Retina (tissue), 1 donor: ENCODE measurements at regions not wholly inside any gene's neighbourhood (a gene's known extent, or its start where the extent isn't known, plus 50 kb on each side); places are given as distances from the start of the nearest gene placed in this dataset.
"Not testable (repeated sequence)": the region's sequence is repeated elsewhere in the genome, so short reads cannot be mapped to it uniquely, and the experiment has no call there.

Experiments
- DNase-seq: peaks from one replicate; pipeline ENCODE4 v3.0.0-alpha.2; 2016

DNA sequence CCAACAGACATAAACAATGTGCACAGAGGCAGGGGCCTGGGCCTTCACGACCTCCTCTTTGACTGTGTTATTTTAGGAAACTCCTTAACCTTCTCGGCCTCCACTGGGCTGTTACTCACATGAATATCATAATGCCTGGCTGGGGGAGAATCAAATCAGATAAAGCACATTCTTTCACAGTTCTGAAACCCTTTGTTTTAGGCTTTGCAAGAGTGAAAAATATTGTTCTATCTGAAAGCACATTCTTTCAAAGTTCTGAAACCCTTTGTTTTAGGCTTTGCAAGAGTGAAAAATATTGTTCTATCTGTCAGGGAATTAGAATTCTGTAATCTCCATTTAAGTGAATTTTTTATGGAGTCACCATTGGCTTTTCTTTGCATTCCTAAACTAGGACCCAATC is 50.7 kb upstream of the SYNDIG1 start:
- no peak for DNase-seq

DNA sequence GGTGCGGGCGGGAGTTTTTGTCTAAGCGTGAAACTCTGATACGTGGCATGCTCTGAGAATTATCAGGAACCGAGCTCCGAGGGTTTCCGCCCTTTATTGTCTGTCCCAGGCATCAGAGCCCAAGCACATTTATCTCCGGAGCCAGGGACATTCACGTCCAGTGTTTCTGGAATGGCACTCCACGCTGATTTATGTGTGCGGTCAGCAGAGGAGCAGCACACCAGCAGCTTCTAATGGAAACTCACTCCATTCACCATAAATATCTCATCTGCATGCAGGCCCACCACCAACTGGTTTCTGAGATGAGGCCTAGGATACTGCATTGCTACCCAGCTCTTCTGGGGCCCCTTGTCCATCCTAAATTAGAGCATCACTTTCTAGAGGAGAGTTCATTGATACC is 51.9 kb upstream of the SYNDIG1 start:
- no peak for DNase-seq

DNA sequence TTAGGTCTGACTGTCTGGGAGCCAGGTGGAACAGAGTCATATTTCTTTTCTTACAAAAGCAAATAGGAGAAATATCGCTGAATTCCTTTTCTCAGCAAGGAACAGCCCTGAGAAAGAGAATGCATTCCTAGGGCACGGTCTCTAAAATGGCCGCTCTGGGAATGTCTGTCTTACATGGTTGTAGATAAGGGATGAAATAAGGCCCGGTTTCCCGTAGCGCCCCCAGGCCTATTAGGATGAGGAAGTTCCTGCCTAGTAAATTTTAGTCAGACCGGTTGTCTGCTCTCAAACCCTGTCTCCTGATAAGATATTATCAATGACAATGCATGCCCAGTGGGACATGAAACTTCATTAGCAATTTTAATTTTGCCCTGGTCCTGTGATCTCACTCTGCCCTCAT is 54.0 kb upstream of the SYNDIG1 start:
- DNase-seq = not testable (repeated sequence)

DNA sequence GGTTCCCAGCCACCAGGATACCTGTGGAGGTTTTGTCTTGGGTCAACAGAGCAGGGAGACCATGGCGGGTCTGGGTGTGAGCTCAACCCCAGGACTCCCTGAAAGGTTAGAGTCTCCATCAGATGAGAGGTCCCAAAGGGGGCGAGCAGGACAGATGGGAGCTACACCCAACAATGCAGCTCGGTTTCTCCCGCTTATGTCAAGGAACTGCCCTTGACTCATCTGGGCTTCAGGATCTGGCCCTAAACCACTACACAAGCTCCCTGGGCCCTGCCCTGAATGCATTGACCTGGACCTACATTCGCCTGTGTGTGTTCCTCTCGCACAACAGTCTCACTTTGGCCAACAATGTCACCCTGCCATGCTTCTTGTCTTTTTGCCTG is 57.6 kb upstream of the SYNDIG1 start:
- DNase-seq = no peak

DNA sequence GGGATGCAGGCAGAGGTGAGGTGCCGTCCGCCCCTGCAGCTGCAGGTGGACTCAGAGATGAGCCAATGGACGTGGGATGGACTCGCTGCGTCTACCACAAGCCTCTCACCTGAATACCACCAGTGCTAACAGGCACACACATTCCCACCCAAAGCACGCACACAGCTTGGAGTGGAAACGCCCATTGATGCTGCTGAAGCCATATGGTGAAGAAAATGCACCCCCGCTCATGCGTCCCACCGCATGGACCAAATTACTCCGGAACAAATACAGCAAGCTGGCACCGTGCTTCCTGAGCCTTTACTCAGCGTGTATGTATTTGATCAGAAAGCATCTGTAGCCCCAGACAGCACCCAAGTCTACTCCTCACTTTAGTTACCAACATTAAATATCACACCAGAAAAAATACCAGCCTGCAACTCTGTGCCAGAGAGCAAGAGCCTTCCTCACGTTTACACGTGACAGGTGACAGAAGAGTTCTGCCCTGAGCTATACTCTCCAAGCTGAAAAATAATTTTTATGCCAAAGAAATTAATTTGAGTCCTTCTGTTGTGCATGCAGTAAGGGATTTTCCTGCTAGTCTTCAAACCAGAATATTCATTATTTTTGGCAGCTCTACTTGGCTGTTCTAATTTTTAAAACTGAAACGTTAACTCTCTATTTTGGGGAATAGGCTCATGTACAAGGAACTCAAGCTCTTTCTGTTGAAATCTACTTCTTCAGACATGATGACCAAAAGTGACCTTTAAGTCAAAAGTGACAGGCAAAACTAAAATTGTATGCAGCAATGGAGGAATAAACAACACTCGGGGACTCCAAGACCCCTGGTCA is 58.2 kb upstream of the SYNDIG1 start:
- DNase-seq = no peak

DNA sequence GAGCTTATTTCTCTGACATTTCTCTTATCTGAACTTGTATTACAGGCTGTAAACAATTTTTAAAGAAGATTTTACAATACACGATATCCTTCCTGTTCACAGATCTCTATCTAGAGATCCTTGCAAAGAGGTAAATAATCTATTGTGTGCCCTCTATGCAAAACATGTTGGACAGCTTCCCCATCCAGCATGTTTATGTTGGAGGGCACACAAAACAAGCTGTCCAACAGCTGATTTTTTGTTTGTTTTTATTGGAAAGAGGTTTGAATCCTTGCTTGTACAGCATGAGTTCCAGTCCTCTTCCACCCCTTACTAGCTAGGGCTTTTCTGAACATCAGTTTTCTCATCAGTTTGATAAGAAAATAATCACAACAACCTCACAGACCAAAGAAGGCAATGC is 62.3 kb upstream of the SYNDIG1 start:
- no peak for DNase-seq

DNA sequence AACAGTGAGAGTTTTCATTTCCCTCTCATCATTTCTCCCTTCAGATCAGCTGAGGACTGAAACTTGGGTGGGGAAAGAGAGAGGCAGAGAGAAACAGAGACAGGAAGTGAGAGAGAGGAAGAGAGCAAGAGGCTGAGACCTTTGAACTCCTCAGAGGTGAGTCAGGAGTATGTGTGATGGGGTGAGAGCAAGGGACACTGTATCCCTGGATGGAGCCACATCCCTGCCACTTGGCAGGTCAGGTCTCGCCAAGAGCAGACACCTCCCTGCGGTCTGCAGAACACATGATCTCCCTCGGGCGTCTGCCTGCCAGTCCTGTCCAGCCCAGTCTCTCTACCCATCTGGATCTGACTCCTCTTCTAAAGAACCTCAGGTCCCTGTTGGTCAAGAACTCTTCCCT is 62.7 kb upstream of the SYNDIG1 start:
- DNase-seq = no peak

DNA sequence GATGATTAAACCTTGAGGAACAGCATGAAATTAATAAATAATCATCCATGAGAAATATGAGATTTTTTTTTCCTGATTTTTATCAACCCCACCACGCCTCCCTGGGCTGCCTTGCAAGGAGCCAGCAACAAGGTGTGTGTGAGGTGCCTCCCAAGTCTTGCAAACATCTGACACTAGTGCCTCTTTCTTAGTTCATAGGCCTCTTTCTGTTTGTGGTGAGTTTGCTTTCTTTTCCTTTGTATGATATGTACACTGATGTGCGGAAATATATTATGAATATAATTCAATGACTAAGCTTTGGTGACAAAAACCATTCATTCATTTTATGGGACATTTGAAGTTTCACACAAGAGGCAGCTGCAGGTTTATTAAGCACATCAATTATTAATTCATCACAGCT is 63.2 kb upstream of the SYNDIG1 start:
- DNase-seq = no peak

DNA sequence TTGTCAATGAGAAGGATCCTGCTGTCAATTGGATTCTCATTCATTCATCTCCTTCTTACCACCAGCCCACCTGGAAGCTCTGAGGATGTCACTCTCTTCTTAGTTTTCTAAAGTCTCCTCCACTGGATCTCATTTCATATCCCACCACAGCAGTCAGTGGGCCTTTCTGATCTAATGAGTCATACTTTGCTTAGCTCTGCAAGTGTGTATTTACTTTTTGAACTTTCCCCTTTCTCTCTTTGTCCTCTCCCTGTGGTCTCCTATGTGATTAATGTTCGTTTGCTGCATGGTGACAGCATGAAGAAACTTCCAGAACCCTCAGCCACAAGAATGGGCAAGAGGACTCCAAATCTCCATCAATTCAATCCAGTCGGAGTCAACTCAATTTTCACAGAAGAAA is 63.6 kb upstream of the SYNDIG1 start:
- no peak for DNase-seq

DNA sequence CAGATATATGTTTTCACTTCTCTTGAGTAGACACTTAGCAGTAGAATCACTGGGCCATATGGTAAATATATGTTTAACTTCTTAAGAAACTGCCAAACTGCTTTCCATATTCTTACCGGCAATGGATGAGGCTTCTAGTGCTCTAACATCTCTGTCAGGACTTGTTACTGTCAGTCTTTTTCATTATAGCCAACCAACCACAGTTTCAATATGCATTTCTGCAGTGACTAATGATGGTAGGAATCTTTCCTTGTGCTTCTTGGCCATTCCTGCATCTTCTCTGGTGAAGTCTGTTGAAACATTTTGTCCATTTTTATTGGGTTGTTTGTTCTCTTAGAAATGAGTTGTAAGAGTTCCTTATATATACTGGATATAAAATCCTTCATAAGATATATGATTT is 66.0 kb upstream of the SYNDIG1 start:
- no peak for DNase-seq

DNA sequence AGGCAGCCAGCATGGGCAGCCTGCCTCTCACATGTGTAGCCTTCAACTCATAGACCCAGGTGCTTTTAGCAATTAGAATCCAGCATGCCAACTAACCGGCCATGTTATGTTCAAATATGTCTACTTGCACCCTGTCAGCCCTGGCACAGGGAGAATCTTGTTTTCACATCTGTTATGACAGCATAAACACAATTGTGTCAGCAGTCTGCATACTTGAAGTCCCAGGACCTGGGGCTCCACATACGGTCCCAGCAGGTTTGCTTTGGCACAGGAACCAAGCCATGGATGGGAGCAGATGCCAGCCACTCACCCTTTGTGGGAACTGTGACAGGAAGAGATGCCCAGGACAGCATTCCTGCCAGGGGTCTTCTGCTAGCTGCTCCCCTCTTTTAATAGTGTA is 67.2 kb upstream of the SYNDIG1 start:
- DNase-seq = no peak

DNA sequence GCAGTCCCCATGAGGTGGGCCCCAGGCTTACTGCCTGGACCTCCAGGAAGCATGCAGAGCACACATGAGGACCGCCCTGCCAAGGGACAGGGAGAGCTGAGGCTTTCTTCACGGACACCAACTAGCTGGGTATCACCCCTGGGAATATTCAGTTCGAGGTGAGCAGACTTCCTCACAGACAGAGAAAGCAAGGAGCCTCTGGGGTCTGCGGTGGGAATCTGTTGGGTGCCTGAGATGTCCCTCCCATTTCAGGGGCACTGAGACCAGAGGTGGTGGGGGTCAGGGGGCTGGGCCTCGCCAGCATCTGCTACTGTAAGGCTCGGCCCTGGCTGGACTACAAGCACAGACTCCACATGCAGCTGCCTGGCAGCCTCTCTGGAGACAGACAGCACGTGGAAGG is 74.3 kb upstream of the SYNDIG1 start:
- DNase-seq = no peak

DNA sequence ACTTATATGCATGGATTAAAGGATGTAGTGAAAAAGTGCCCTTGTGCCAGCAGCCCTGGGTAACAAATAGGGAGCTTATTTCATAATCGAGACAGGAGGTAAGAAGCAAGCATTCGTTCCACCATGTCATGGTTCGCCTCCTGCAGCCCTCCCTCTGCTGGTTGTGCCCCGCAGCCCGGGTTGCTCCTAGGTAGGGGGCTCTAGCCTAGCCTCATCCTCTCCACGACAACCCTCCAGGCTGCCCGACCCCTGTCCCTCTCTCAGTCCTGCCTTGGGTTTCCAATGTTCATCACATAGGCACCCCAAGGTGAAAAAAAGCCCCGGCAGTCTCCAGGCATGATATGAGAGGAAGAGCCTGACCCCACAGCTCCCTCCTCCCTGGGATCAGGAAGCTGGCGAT is 75.5 kb upstream of the SYNDIG1 start:
- no peak for DNase-seq

DNA sequence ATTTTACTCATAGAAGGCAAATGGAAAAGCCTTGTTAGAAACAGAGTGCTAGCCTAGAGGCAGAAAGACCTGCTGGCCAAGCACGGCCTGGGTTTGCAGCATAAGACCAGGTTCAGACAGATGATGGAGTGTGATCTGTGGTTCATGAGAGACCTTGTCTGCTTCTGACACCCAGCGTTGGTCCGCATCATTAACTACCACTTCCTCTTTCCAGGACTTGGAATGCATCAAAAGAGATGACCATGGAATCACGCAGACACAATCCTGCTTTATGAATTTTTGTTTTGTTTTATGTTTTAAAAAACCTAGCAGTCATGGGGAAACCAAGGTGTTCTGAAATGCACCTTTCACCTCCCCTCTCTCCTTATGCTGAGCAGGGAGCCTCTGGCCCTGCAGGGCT is 76.8 kb upstream of the SYNDIG1 start:
- DNase-seq = no peak

DNA sequence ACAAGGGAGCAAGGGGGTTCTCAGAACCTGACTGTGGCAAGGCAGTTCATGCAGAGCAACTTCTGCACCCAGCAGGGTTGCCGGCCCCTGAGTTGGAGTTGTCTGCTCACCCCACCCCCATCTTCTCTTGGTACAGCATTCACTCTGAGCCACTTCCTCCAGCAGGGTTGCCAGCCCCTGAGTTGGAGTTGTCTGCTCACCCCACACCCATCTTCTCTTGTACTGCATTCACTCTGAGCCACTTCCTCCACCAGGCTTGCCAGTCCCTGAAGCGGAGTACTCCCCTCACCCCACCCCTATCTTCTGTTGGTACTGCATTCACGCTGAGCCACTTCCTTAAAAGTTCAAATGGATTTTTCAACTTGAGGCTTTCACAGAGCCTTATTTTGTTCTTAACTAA is 79.7 kb upstream of the SYNDIG1 start:
- no peak for DNase-seq

DNA sequence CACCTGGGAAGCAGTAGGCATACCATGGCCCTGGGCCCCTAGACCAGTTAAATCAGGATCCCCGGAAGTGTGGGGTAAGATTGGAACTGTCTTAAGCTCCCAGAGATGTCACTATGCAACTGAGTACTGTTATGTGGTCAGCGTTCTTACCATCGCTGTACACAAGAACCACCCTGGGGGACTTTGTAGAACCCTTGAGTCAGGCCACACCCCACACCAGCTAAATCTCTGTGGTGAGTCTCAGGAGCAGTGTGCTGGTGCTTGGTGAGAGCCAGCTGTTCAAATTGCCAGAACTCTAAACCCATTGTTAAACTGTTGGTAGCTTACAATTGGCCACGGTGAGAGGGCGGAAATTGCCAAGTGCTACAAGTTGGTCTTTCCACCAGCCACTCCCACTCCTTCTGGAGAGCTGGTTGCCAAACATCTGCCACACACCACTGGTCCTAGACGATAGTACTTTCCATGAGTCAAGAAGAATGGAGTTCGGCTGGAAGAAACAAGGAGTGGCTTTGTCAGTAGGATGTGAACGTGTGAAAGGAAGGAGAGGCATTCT is 80.5 kb upstream of the SYNDIG1 start:
- no peak for DNase-seq

DNA sequence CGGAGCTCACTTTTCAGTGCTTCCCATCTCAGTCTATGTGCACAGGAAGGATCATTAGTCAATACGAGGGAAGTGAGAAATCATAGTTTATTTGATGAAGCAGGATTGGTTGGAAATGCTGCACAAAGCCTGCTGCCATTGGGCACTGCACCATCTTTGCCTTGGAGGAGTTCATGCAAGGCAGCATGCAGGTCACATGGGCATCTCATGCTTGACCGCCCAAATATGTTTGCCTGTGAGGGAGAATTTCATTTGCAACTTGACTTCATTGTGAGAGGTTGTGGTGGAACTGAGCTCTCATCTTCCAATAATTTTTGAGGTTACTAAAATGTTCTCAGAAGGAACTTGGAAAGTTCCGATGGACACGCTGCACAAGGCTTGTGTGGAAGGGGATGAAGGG is 83.9 kb upstream of the SYNDIG1 start:
- no peak for DNase-seq

DNA sequence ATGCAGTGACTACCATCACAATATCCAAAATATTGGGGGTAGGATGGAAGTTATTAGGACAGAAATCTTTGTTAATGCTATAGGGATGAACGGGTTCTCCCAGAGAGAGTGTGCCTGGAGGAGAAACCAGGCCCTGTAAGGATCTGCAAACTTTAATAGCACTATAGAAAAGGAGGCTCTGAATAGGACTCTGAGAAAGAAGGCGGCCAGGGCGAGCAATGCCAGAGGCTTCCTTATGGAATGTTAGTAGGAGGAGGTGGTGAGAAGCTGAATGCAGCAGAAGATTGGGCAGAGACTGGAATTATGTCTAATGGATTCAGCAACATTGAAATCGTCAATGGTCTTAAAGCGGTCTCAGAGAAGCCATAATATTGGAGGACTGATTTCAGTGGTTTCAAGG is 84.6 kb upstream of the SYNDIG1 start:
- DNase-seq = no peak

DNA sequence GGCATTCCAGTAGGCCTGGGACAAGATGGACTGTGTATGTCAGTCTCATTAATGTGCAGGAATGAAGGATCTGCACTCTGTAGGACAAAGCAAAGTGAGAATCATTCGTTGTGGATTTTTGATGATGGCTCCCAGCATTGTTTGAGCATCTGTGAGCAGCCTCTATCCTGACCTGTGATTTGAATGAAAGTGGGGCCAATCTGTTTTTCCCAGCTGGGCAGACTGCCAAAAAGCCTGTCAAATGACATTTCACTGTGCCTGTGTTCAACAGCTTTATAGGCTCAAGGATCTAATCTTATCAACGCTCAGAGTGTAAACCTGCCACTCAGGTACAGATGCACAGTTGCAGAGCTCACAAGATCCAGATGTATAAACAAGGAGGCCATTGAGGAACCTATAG is 86.7 kb upstream of the SYNDIG1 start:
- peak; percentile 50 for DNase-seq

DNA sequence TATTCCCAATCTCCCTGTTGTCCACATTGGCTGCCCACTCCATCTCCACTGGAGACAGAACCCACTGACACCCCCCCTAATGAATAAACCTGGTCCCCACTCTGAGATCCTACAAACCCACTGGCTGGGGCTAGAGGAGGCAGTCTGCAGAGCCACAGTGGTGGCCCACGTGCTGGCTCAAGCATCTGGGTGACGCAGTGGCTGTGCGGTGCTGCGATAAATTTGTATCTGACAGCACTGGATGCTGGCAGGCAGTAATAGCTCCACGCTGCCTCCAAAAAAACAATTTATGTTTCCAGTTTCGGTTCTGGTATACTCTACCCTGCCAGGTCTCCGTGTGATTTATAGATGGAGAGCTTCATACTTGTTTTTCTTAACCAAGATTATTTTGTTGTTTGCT is 87.1 kb upstream of the SYNDIG1 start:
- no peak for DNase-seq

DNA sequence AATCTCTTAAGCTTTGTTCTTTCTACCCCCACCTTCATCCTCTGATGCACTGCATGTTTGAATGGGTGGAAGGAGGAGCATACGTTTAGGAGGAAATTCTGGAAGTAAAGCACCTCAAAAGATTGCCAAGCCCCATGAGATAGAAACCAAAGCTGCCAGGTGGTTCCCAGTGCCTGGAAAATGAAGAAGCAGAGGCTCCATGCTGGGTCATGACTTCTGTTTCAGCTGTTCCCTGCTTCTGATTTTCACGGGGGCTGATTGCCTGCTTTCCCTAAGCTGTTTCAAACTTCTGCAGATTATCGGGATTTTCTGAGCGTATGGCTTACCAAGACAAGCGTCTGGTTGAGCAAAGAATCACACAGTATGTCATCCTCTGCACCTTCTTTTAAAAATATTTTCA is 87.5 kb upstream of the SYNDIG1 start:
- DNase-seq = no peak

DNA sequence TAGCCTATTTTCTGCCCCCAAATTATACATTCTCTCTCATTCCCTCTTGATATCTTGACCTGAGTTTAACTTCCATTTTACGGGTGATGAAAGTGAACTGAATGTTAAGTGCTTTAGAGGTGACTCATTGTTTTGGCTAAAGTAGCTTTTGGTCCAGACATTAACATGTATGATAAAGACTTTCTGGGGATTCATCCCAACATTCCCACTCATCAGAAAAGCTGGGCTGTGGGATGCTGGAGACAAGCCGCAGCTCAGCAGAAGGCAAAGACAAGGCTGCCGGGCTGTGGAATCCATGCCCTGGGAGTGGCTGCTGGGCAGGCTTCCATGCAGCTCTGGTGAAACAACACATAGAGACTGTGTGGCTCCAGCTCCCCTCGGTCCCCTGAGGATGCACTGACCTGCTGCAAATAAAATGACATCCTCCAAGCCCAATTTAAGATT is 89.9 kb upstream of the SYNDIG1 start:
- no peak for DNase-seq

DNA sequence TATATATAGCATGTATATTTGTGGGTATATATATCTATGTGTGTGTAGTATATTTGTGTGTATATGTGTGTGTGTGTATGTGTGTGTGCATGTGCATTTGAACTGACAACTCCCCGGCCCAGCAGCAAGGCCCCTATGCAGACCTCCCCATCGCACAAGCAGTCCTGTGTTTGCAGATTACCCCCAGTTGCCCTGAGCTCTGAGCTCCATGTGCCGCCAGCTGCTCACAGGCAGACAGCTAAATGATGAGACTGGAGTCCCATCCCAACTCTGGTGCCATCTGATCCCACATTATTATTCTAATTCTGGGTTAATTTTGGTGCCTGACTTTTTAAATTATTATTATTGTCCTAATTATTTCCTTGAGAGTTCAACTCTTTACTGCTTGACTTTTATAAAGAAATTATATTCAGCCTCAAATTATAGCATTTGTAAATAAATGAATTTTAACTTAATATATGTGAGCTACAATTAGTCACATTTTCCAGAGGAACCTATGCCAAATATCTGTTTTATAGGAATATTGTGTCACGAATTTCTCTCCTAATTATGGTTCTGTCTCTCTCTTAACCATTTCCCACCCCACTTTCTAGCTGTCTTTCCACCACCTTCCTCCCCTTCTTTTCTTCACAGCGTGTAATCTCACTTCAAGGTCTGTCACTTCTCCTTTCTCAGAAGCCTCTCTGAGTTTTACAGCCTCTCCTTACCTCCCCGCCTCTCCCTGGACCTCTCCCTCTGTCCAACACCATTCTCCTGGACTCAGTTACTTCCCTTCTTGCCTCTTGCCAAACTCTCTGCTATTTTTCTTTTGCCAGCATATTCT is 90.6 kb upstream of the SYNDIG1 start:
- DNase-seq = no peak
